Peyer's patch (tissue), 4 donors: ENCODE measurements at regions not wholly inside any gene's neighbourhood (a gene's known extent, or its start where the extent isn't known, plus 50 kb on each side); places are given as distances from the start of the nearest gene placed in this dataset.

Experiments
- DNase-seq, 3 donors: peaks; one replicate each; pipeline ENCODE4 v3.0.0-alpha.2; 2017 to 2019
- H3K27ac ChIP-seq, 4 donors: fragments of 200-600 bp; sonication (generic); one replicate each; pipeline ENCODE4 v1.5.1; 2016 to 2019
- H3K27me3 ChIP-seq, 2 donors: fragments of 200-600 bp; sonication (generic); one replicate each; pipeline ENCODE4 v1.5.1; 2019
- H3K36me3 ChIP-seq, 3 donors: fragments of 200-600 bp; sonication (generic); one replicate each; pipeline ENCODE4 v1.5.1; 2016 to 2019
- H3K4me1 ChIP-seq, 4 donors: fragments of 200-600 bp; sonication (generic); one replicate each; pipeline ENCODE4 v1.5.1; 2016 to 2019
- H3K4me3 ChIP-seq, 4 donors: fragments of 200-600 bp; sonication (generic); 1 replicate in 3 of 4; 2 replicates in 1 of 4; pipeline ENCODE4 v1.5.1; 2016 to 2019; ENCODE audit warnings: mild to moderate bottlenecking in 1 of 4
- H3K9me3 ChIP-seq, 4 donors: fragments of 200-600 bp; sonication (generic); one replicate each; pipeline ENCODE4 v1.5.1; 2016 to 2019; ENCODE audit warnings: mild to moderate bottlenecking in 1 of 4
- CTCF ChIP-seq, 6 experiments: fragments of 450-650 bp in 4 of 6; fragments of 200-600 bp in 2 of 6; sonication (generic) in 1 of 6; IDR thresholded peaks; one replicate each; pipeline ENCODE4 v1.5.1; 2017 to 2019; ENCODE audit warnings: antibody characterized with exemption in 6 of 6, mild to moderate bottlenecking in 3 of 6, moderate library complexity in 1 of 6
- POLR2A ChIP-seq, 2 donors: fragments of 450-650 bp; IDR thresholded peaks; one replicate each; pipeline ENCODE4 v1.5.1; 2017; ENCODE audit warnings: antibody characterized with exemption in 2 of 2, mild to moderate bottlenecking in 2 of 2, moderate library complexity in 2 of 2

GRCh38 chr5:74430631-74431289 lies 209.8 kb downstream of the ENC1 start:
- no peak overlapping the region for H3K27ac ChIP-seq
- H3K4me1 ChIP-seq = no peaks in the 10 kb centered on the region
- H3K27me3 ChIP-seq = no peaks in the 10 kb centered on the region
- no peak overlapping the region for H3K4me3 ChIP-seq
- no peak for TF ChIP-seq CTCF (IDR thresholded peaks at IDR 0.05)
- no peak for TF ChIP-seq POLR2A (IDR thresholded peaks at IDR 0.05)
- no peak for DNase-seq
- H3K36me3 ChIP-seq = no peaks in the 10 kb centered on the region
- H3K9me3 ChIP-seq = no peaks in the 10 kb centered on the region

DNA sequence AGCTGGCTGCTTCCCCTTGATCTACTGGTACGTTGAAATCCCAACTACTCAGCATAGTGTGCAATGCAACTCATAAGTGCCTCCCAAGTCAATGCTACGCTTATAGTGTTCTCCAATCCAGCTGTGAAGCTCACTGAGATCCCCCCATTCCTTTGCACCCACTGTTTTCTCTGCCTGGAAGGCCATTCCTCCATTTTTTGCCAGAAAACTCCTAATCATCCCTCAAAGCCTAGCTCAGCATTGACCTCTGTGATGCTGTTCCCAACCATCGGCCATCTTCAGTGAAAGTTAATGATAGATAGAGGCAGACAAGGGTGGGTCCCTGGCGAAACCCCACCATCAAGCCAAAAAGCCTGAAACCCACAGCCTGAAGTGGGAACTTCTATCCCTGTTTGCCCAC lies 211.0 kb downstream of the ENC1 start:
- H3K4me3 ChIP-seq = no peak overlapping the region
- no peaks in the 10 kb centered on the region for H3K36me3 ChIP-seq
- TF ChIP-seq CTCF (IDR thresholded peaks at IDR 0.05) = no peak
- no peak for TF ChIP-seq POLR2A (IDR thresholded peaks at IDR 0.05)
- H3K27me3 ChIP-seq = no peaks in the 10 kb centered on the region
- H3K27ac ChIP-seq = no peak overlapping the region
- H3K9me3 ChIP-seq = no peaks in the 10 kb centered on the region
- H3K4me1 ChIP-seq = no peaks in the 10 kb centered on the region
- no peak for DNase-seq

DNA sequence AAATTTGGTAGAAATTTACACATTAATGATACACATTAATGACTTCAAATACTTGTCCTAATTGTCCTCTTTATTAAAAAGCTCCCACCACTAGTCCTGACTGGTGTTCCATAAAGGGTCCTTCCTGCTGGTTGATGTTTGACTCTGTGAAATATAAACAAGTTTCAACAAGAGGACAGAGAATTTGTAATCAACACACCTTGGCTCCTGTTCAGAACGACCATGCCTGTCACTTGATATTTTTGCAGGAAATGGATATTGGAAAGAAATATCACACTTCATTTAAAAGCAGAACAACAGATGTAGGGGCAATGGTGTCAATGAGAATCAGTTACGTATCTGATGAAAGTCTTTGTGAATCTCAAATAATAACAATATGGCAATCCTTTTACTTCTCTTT lies 211.7 kb downstream of the ENC1 start:
- Histone ChIP-seq H3K9me3 (no peaks in the 10 kb centered on the region), H3K36me3 (no peaks in the 10 kb centered on the region), H3K27ac (no peak overlapping the region), H3K4me1 (no peaks in the 10 kb centered on the region), H3K4me3 (no peak overlapping the region), H3K27me3 (no peaks in the 10 kb centered on the region)
- TF ChIP-seq POLR2A (IDR thresholded peaks at IDR 0.05) (no peak), CTCF (IDR thresholded peaks at IDR 0.05) (no peak)
- no peak for DNase-seq

DNA sequence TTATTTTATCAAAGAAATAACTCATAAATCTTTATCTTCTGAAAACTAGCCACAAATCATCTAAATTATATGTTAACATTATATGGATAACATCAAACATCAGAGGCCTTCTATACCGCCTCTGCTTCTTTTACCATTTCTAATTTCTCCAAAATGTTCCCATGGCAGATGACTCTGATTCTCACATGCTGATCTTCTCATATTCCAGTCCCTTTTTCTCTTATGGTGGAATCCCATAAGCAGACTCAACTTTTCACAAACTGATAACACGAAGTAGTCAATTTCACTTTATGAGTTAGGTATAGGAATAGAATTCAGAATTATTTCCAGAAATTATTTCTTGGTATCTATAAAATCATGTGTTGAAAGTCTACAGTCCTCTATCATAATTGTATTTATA lies 212.3 kb downstream of the ENC1 start:
- no peaks in the 10 kb centered on the region for H3K27me3 ChIP-seq
- H3K36me3 ChIP-seq = no peaks in the 10 kb centered on the region
- TF ChIP-seq CTCF (IDR thresholded peaks at IDR 0.05) (no peak), POLR2A (IDR thresholded peaks at IDR 0.05) (no peak)
- no peak overlapping the region for H3K27ac ChIP-seq
- no peak overlapping the region for H3K4me3 ChIP-seq
- DNase-seq = no peak
- no peaks in the 10 kb centered on the region for H3K4me1 ChIP-seq
- no peaks in the 10 kb centered on the region for H3K9me3 ChIP-seq

GRCh38 chr5:74426506-74426905 lies 214.0 kb downstream of the ENC1 start:
- Histone ChIP-seq H3K4me1 (no peaks in the 10 kb centered on the region), H3K27ac (no peak overlapping the region), H3K4me3 (no peak overlapping the region), H3K36me3 (no peaks in the 10 kb centered on the region), H3K9me3 (no peaks in the 10 kb centered on the region), H3K27me3 (no peaks in the 10 kb centered on the region)
- no peak for TF ChIP-seq CTCF (IDR thresholded peaks at IDR 0.05)
- TF ChIP-seq POLR2A (IDR thresholded peaks at IDR 0.05) = no peak
- DNase-seq = no peak
